GM10266 (cell line): ENCODE measurements at regions not wholly inside any gene's neighbourhood (a gene's known extent, or its start where the extent isn't known, plus 50 kb on each side); places are given as distances from the start of the nearest gene placed in this dataset.

Experiments
- DNase-seq: peaks from one replicate; pipeline ENCODE4 v3.0.0; 2012; ENCODE audit errors: extremely low spot score
- TF ChIP-seq, protein P1 (sequence below): IDR thresholded peaks from 2 replicates; pipeline ENCODE4 v1.5.1; 2012; ENCODE audit warnings: mild to moderate bottlenecking, low read depth; ENCODE audit not compliant: control insufficient read depth, insufficient read depth; ENCODE audit errors: missing control alignments

DNA sequence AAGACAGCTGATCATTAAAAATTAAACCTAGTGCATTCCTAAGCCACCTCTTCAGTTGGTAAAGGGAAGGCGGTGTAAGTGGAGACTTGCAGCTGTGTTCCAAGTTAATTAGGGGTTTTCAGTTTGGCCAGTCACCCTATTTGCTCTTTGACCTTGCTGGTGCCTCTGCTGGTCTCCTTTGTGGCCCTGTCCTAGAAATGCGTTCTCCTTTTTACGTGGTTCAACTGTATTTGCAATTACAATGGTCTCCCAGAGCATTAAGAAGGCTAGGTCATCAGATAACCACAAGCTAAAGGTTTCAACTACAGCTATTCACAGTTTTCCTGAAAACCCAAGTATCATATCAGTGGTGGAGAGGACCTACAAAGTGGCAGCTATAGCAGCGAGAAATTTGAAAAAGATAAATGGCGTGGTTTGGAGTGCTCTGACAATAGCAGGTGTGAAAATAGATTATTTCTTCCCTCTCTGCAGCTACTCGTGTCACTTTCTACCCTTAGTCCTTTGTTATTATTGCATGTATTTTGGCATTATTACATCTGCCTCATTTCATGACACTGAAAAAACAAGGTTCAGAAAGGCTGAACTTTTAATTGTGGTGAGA, 203.5 kb upstream of the TBC1D5 start:
- DNase-seq: no peak
- TF ChIP-seq, protein P1, sequence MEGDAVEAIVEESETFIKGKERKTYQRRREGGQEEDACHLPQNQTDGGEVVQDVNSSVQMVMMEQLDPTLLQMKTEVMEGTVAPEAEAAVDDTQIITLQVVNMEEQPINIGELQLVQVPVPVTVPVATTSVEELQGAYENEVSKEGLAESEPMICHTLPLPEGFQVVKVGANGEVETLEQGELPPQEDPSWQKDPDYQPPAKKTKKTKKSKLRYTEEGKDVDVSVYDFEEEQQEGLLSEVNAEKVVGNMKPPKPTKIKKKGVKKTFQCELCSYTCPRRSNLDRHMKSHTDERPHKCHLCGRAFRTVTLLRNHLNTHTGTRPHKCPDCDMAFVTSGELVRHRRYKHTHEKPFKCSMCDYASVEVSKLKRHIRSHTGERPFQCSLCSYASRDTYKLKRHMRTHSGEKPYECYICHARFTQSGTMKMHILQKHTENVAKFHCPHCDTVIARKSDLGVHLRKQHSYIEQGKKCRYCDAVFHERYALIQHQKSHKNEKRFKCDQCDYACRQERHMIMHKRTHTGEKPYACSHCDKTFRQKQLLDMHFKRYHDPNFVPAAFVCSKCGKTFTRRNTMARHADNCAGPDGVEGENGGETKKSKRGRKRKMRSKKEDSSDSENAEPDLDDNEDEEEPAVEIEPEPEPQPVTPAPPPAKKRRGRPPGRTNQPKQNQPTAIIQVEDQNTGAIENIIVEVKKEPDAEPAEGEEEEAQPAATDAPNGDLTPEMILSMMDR: no peak

DNA sequence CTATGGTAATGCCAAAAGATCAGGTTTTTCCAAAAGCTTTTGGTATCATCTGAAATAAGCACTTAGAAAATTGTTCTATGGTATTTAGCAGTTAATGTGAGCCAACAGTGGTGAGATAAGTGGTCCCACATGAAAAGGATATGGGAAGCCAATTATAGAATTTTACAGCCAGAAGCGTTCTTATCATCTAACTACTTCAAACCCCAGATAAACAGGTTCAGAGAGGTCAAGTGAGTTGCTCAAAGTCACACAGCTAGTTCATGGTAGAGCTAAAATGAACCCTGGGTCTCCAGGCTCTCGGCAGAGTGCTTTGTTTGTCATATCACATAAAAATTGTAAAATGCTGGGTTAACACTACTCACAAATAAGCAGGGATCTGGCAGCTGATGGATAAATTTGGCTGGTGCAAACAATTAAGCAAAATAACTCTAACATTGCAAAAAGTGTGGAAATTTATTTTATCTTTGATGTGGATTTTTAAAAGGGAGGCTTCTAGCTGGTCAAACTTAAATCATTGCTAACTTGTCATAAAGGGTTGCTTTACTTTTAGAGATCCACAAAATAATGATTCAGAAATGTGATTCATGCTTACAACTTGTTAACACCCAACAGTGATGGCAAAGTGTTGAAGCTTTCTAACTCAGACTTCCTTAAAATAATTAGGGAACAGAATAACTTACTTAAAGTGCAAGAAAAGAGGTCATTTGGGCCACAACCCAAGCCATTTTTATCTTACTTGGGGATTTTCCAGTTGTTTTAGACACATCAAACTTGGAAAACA, 202.8 kb upstream of the TBC1D5 start:
- TF ChIP-seq, protein P1: no peak
- DNase-seq: no peak

DNA sequence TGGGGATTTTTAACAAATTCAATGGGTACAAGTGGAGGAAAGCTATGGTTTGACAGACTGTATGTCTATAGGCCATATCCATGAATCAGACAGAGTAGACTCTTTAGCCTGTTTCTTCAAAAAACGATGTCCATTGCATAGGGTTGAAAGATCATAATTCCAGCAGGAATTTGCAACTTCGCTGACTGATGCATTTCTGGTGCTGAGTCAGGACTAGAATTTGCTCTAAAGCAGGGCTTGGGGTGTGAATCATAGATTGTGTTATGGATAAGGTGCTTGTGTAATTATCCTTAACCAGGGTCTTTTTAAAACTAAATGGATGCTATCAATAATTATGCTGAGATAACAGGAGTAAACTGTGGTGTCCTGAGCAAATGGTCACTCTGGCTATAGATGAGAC, 200.4 kb upstream of the TBC1D5 start:
- no peak for DNase-seq
- TF ChIP-seq, protein P1: no peak

DNA sequence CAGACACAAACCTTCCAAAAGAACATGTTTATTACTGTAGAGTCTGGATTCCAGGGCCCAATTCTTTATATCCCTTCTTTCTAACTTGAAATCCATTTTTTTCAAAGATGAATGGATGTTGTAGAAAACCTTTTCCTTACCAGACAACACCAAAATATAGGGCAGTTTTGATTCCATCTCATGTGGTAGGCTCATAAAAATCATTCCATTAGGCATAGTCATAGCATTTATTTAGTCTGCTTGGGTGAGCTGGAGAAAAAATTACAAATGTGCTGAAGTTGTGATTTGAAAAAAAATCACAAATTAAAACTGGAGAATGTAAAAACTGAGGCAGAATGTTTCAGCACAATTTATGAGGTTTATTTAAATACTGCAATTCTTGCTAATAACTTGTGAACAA, 199.3 kb upstream of the TBC1D5 start:
- DNase-seq: no peak
- TF ChIP-seq, protein P1: no peak

DNA sequence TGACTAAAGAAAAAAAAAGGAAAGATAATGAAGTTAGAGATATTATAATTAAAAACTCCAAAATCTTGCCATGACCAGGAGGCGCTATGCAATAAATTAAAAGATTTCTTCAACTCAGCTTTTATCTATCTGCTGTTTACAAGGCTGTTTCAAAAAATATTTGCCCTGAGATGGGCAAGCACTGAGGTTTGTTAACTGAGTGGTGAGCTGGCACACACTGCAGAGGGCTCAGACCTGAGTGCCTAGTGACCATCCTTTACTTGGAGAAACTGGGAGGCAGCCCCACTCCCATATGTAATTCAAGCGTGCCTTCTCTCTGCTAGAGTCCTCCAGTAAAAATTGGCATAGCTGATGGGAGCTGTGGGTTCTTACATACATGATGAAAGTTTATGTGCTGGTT, 198.7 kb upstream of the TBC1D5 start:
- TF ChIP-seq, protein P1: no peak
- DNase-seq: no peak

DNA sequence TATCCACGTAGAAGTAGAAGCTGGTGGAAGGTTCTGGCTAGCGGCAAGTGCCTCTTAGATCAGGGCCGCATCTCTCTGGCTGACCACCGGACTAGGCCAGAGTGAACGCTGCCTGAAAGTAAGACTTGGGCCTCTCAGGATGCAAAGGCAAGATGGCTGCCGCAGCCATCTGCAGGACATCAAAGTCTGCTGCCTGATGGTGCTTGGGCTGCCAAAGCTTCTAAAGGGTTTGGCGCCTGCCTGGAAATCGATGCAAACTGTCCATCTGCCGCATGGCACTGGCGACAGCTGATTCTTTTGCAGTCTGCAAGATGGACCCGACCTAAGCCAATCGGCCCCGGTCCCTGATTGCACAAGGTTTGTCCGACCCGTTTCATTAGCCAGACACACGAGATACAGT, 196.7 kb upstream of the TBC1D5 start:
- DNase-seq: no peak
- TF ChIP-seq, protein P1: no peak

DNA sequence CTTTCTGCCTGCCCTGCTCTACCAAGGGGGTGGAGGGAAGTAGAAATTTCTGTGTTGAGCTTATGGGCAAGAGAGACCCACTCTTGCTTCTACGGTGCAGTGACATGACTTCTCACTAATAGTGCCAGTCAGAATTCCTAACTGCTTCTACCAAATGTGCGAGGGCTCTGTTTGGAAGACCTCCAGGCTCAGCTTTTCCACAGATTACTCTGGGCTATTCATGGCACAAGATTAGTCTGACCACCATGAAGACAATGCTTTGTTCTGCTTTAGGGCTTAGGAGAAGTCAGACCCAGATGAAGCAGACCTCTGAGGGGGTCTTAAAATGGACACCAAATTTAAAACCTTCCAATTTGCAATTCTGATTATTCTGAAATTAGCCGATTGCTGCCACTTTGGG, 195.9 kb upstream of the TBC1D5 start:
- no peak for DNase-seq
- TF ChIP-seq, protein P1: no peak
